DND-41 (cell line): ENCODE measurements at regions not wholly inside any gene's neighbourhood (a gene's known extent, or its start where the extent isn't known, plus 50 kb on each side); places are given as distances from the start of the nearest gene placed in this dataset.

Experiments used
- ATAC-seq: fragments of 200-7000 bp; cut with Tn5 transposase; 3 replicates; pipeline ENCODE4 v1.9.1; 2021; ENCODE audit warnings: low read depth; ENCODE audit not compliant: insufficient read depth
- DNase-seq: peaks from one replicate; pipeline ENCODE4 v3.0.0-alpha.2; 2020
- H2AFZ ChIP-seq: 2 replicates; pipeline ENCODE4 v1.6.0; 2012; ENCODE audit warnings: low read depth, low read length
- H3K27ac ChIP-seq: 2 replicates; pipeline ENCODE4 v1.5.1; 2012; ENCODE audit warnings: low read length, inconsistent platforms
- H3K27me3 ChIP-seq: fragments of 200-600 bp; sonication (generic); 2 replicates; pipeline ENCODE4 v1.6.0; 2012; ENCODE audit warnings: low read length, mild to moderate bottlenecking, inconsistent platforms; ENCODE audit not compliant: insufficient read depth, poor library complexity
- H3K36me3 ChIP-seq: 2 replicates; pipeline ENCODE4 v1.5.1; 2012; ENCODE audit warnings: low read length, inconsistent platforms; ENCODE audit not compliant: insufficient read depth
- H3K4me1 ChIP-seq: 2 replicates; pipeline ENCODE4 v1.5.1; 2012; ENCODE audit warnings: mild to moderate bottlenecking, low read length; ENCODE audit not compliant: insufficient read depth
- H3K4me2 ChIP-seq: 2 replicates; pipeline ENCODE4 v1.6.0; 2012; ENCODE audit warnings: mild to moderate bottlenecking, moderate library complexity, low read length, inconsistent platforms; ENCODE audit not compliant: insufficient read depth
- H3K4me3 ChIP-seq, 2 experiments: fragments of 200-600 bp in 1 of 2; shearing (Covaris generic) in 1 of 2; 2 replicates each; pipeline ENCODE4 v1.5.1; 2012 to 2016; ENCODE audit warnings: inconsistent platforms in 2 of 2, low read length in 2 of 2, mild to moderate bottlenecking in 2 of 2, low read depth in 1 of 2, moderate library complexity in 1 of 2
- H3K79me2 ChIP-seq: 2 replicates; pipeline ENCODE4 v1.6.0; 2012; ENCODE audit warnings: low read length, inconsistent platforms; ENCODE audit not compliant: insufficient read depth
- H3K9ac ChIP-seq: 2 replicates; pipeline ENCODE4 v1.6.0; 2012; ENCODE audit warnings: low read depth, mild to moderate bottlenecking, inconsistent platforms, low read length, moderate library complexity
- H3K9me3 ChIP-seq: 2 replicates; pipeline ENCODE4 v1.5.1; 2012; ENCODE audit warnings: low read length, moderate library complexity, mild to moderate bottlenecking, inconsistent platforms; ENCODE audit not compliant: insufficient read depth, severe bottlenecking
- H4K20me1 ChIP-seq: 2 replicates; pipeline ENCODE4 v1.6.0; 2012; ENCODE audit warnings: low read length; ENCODE audit not compliant: insufficient read depth
- CTCF ChIP-seq: IDR thresholded peaks from 2 replicates; pipeline ENCODE4 v1.5.1; 2012; ENCODE audit warnings: borderline replicate concordance, low read length, moderate library complexity, mild to moderate bottlenecking; ENCODE audit not compliant: poor library complexity, severe bottlenecking; ENCODE audit errors: extremely low read depth
- EZH2 ChIP-seq: IDR thresholded peaks from 3 replicates; pipeline ENCODE4 v1.6.1; 2012; ENCODE audit warnings: borderline replicate concordance, low read depth, mild to moderate bottlenecking, moderate library complexity, low read length, inconsistent platforms; ENCODE audit not compliant: severe bottlenecking

GRCh38 chr2:163481515-163481914 lies 254.3 kb downstream of the FIGN start:
- ATAC-seq (no peak), DNase-seq (no peak)
- H3K9me3 ChIP-seq: no peaks in the 10 kb centered on the region
- no peak overlapping the region for H3K27ac ChIP-seq
- H3K36me3 ChIP-seq: no peaks in the 10 kb centered on the region
- no peaks in the 10 kb centered on the region for H3K79me2 ChIP-seq
- H3K4me2 ChIP-seq: no peak overlapping the region
- H3K27me3 ChIP-seq: no peaks in the 10 kb centered on the region
- H3K4me3 ChIP-seq: no peak overlapping the region
- H4K20me1 ChIP-seq: no peaks in the 10 kb centered on the region
- no peaks in the 10 kb centered on the region for H3K4me1 ChIP-seq
- TF ChIP-seq CTCF (no peak), EZH2 (no peak)
- H2AFZ ChIP-seq: no peak overlapping the region
- H3K9ac ChIP-seq: no peak overlapping the region

DNA sequence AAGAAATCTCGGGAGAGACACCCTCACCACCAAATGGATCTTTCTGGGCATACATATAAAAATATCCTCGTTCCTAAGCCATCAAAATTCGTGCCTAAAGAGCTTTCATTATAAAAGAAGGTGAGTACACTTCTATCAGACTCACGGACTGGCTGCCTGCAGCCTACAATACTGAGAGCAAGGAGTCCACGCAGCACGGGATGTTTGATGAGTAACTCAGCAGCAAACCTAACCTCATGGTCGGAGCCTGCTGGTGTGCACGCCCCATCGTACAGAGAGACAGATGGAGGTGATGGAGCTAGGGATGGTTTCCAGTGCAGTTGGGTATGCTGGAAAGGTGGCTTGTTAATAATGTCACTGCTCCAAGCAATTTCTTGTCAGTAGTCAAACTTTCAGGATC lies 256.2 kb downstream of the FIGN start:
- Histone ChIP-seq H3K36me3 (no peaks in the 10 kb centered on the region), H4K20me1 (no peaks in the 10 kb centered on the region), H3K79me2 (no peaks in the 10 kb centered on the region), H3K4me1 (no peaks in the 10 kb centered on the region), H3K4me3 (no peak overlapping the region), H3K9ac (no peak overlapping the region), H3K9me3 (no peaks in the 10 kb centered on the region), H3K27me3 (no peaks in the 10 kb centered on the region), H2AFZ (no peak overlapping the region), H3K4me2 (no peak overlapping the region), H3K27ac (no peak overlapping the region)
- ATAC-seq (no peak), DNase-seq (no peak)
- TF ChIP-seq CTCF: no peak
- no peak for TF ChIP-seq EZH2

DNA sequence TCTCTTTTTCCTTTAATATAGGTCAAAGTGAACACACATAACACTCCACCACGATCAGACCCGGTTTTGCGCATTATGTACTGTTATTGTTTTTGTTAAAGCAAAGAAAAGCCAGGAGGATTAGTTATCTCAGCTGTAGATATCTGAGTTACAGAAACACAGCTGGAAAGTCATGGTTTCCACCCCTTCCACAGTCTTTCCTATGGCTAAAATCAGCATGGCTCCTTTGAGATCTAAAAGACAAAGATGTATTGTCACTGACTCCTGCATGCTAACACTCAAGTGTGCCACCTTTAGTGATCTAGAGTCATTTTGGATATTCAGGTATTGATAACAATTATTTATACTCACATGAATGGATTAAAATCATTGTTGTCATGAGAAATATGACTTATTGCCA lies 260.0 kb downstream of the FIGN start:
- no peak overlapping the region for H3K27ac ChIP-seq
- DNase-seq: no peak
- no peak overlapping the region for H2AFZ ChIP-seq
- H3K27me3 ChIP-seq: no peaks in the 10 kb centered on the region
- no peak overlapping the region for H3K4me3 ChIP-seq
- H3K79me2 ChIP-seq: no peaks in the 10 kb centered on the region
- no peaks in the 10 kb centered on the region for H3K4me1 ChIP-seq
- no peak overlapping the region for H3K4me2 ChIP-seq
- no peak for TF ChIP-seq EZH2
- no peak for TF ChIP-seq CTCF
- no peak overlapping the region for H3K9ac ChIP-seq
- no peaks in the 10 kb centered on the region for H4K20me1 ChIP-seq
- H3K9me3 ChIP-seq: no peaks in the 10 kb centered on the region
- ATAC-seq: no peak
- no peaks in the 10 kb centered on the region for H3K36me3 ChIP-seq

- H2AFZ ChIP-seq: no peak overlapping the region
- H3K27me3 ChIP-seq: no peaks in the 10 kb centered on the region
- H3K9ac ChIP-seq: no peak overlapping the region
- no peak overlapping the region for H3K4me2 ChIP-seq
- TF ChIP-seq EZH2 (no peak), CTCF (no peak)
- H4K20me1 ChIP-seq: no peaks in the 10 kb centered on the region
- no peaks in the 10 kb centered on the region for H3K36me3 ChIP-seq
- H3K79me2 ChIP-seq: no peaks in the 10 kb centered on the region
- no peak overlapping the region for H3K4me3 ChIP-seq
- no peak overlapping the region for H3K27ac ChIP-seq
- no peaks in the 10 kb centered on the region for H3K4me1 ChIP-seq
- ATAC-seq (no peak), DNase-seq (no peak)
- H3K9me3 ChIP-seq: no peaks in the 10 kb centered on the region
Observed at GRCh38 chr2:163474889-163475288, 260.9 kb downstream of the FIGN start.
